ENCODE measurements at regions not wholly inside any gene's neighbourhood (a gene's known extent, or its start where the extent isn't known, plus 50 kb on each side); places are given as distances from the start of the nearest gene placed in this dataset.
"Not testable (repeated sequence)": the region's sequence is repeated elsewhere in the genome, so short reads cannot be mapped to it uniquely, and the experiment has no call there.

DNA sequence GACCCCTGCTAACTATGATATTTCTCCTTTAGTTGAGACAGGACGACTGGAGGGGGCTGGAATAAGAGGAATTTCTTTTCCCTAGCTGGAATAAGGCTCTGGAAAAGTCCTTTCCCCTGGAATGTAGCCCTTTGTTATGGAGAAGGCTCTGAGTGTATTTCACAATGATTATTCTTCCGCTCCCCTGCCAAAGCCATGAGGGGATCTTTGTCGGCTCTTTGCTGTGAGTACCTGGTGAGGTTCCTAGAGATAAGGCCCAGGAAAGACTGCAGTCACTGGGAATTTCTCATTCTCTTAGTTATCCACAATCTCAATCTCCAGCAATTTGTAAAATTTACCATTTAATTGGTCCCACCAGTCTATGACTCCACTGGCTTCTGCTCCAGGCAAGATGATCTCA, 340.2 kb upstream of the HNRNPA3 start:
- in situ Hi-C loops (cut with HindIII; ENCODE audit: low pct_ligation_motif_present, low sequenced_read_pairs), result no loop called here
- no peak for DNase-seq
- H3K27me3 ChIP-seq (replicated peaks), result no peaks in the 10 kb centered on the region

DNA sequence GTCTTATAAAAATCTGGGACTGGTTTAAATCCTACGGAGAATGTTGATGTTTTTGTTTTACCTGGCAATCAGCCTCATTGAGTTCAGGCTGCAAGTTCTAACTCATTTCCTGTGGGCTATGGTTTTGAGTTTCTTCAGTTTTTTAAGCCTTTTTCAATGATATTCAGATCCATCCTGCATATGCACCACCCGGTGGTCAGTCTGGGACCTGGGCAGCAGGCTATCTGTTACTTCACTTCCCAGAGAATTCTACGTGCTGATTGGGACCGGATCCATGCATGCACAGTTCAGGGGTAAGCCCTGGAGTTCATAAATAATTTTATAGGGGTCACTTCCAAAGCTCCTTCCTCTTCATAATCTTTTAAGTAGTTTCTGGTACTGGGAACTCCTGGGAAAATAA, 339.2 kb upstream of the HNRNPA3 start:
- peak; percentile 9 for DNase-seq
- in situ Hi-C loops (cut with HindIII; ENCODE audit: low pct_ligation_motif_present, low sequenced_read_pairs), result no loop called here
- H3K4me3 ChIP-seq (ENCODE audit: low read depth, low read length), result no peak overlapping the region
- H3K36me3 ChIP-seq (replicated peaks), result no peaks in the 10 kb centered on the region
- no peak overlapping the region for H3K27ac ChIP-seq
- TF ChIP-seq, protein P1, sequence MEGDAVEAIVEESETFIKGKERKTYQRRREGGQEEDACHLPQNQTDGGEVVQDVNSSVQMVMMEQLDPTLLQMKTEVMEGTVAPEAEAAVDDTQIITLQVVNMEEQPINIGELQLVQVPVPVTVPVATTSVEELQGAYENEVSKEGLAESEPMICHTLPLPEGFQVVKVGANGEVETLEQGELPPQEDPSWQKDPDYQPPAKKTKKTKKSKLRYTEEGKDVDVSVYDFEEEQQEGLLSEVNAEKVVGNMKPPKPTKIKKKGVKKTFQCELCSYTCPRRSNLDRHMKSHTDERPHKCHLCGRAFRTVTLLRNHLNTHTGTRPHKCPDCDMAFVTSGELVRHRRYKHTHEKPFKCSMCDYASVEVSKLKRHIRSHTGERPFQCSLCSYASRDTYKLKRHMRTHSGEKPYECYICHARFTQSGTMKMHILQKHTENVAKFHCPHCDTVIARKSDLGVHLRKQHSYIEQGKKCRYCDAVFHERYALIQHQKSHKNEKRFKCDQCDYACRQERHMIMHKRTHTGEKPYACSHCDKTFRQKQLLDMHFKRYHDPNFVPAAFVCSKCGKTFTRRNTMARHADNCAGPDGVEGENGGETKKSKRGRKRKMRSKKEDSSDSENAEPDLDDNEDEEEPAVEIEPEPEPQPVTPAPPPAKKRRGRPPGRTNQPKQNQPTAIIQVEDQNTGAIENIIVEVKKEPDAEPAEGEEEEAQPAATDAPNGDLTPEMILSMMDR (IDR thresholded peaks at IDR 0.05; ENCODE audit: low read depth, low read length, missing control alignments), result peak; percentile 46
- no peaks in the 10 kb centered on the region for H3K27me3 ChIP-seq (replicated peaks)

More for the DNA sequence above, 340.2 kb upstream of the HNRNPA3 start:
- TF ChIP-seq, protein P1 (IDR thresholded peaks at IDR 0.05; ENCODE audit: low read depth, low read length, missing control alignments), result no peak
- Histone ChIP-seq H3K4me3 (ENCODE audit: low read depth, low read length) (no peak overlapping the region), H3K36me3 (replicated peaks) (no peaks in the 10 kb centered on the region), H3K27ac (no peak overlapping the region)

DNA sequence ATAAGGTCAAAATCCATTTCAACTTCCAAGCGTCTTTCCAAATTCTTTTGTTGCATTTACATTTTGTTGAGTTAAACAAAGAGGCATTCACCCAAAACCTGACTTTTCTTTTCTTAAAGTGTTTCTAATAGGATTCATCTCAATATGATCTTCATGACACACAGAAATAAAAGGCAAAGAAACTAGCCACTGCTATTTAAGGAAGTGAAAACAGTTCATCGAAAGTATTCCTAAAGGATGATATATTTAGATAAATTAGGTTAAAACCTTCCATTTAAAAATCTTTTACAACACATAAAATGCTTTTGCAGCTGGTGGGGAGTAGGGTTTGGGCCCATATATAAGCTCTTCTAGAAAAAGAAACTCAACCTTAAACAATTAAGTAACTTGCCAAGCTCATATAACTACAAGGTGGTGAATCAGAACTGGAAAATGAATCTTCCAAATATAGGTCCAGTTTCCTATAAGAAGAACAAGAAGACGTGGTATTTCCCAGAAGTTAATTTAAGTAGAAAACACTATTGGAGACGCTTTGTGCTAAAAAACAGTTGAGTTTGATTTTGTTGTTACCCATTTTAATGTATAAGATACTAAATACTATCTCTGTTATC, 336.0 kb upstream of the HNRNPA3 start:
- no peak for DNase-seq
- Histone ChIP-seq H3K36me3 (replicated peaks) (no peaks in the 10 kb centered on the region), H3K27me3 (replicated peaks) (no peaks in the 10 kb centered on the region), H3K27ac (no peak overlapping the region), H3K4me3 (ENCODE audit: low read depth, low read length) (no peak overlapping the region)
- in situ Hi-C loops (cut with HindIII; ENCODE audit: low pct_ligation_motif_present, low sequenced_read_pairs), result no loop called here
- TF ChIP-seq, protein P1 (IDR thresholded peaks at IDR 0.05; ENCODE audit: low read depth, low read length, missing control alignments), result no peak

DNA sequence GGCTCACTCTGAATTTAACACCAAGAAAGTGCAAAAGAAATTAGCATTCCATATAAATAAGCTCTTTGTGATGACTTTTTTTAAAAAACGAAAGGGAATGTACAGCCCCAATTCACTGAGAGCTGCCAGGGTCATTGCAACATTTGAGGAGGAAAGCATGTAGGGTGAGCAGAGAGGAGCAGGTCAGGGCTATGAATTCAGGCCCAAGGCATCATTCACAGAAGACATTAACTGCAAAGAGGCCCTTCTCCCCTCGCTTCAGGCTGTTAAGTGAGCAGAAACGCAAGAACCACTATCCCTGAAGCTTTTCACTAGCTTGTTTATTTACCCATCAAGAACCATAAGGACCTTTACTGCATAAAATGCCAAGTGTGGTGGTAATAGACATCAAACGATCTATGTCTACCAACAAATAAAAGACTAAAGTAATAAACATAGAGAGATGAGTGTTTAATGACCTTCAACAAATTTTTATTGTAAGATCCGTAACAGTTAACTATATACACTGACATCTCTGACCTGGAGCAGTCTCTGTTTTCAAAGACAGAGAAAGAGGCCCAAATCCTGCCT, 333.1 kb upstream of the HNRNPA3 start:
- H3K27ac ChIP-seq, result no peak overlapping the region
- in situ Hi-C loops (cut with HindIII; ENCODE audit: low pct_ligation_motif_present, low sequenced_read_pairs), result no loop called here
- TF ChIP-seq, protein P1 (IDR thresholded peaks at IDR 0.05; ENCODE audit: low read depth, low read length, missing control alignments), result no peak
- no peak overlapping the region for H3K4me3 ChIP-seq (ENCODE audit: low read depth, low read length)
- H3K36me3 ChIP-seq (replicated peaks), result no peaks in the 10 kb centered on the region
- DNase-seq, result no peak
- H3K27me3 ChIP-seq (replicated peaks), result no peaks in the 10 kb centered on the region

DNA sequence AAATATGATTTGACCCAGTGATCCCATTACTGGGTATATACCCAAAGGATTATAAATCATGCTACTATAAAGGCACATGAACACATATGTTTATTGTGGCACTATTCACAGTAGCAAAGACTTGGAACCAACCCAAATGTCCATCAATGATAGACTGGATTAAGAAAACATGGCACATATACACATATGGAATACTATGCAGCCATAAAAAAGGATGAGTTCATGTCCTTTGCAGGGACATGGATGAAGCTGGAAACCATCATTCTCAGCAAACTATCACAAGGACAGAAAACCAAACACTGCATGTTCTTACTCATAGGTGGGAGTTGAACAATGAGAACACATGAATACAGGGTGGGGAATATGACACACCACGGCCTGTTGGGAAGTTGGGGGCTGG, 330.5 kb upstream of the HNRNPA3 start:
- H3K36me3 ChIP-seq (replicated peaks); in situ Hi-C loops (cut with HindIII; ENCODE audit: low pct_ligation_motif_present, low sequenced_read_pairs); H3K4me3 ChIP-seq (ENCODE audit: low read depth, low read length); DNase-seq; H3K27ac ChIP-seq; H3K27me3 ChIP-seq (replicated peaks): not testable (repeated sequence)

DNA sequence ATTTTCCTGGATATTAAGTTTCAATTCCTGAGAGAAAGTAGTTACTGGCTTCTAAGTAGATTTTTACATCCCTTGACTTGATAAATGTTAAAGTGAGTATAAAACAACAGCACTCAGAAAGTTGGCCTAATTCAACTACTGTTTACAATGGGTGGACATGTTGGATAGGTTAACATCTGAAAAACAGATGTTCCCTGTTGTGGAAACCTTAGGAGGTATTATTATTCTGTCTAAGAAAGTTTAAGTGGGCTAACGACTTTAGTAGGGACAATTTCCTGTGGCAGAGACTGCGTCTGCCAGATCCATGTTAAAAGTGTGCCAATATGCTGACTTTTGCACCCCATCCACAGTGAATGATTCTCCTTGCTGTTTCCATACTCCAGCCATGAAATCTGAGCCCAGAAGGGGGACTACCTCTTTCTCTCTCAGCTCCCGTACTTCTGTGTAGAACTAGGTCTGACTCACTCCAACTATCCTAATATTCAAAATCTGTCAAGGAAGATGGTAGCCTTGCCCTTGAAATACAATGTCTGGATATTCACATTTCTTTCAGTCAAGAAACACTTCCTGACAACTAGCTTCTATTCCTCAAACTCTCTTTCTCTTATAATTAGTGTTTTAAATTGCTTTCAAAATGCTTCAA, 327.5 kb upstream of the HNRNPA3 start:
- TF ChIP-seq, protein P1 (IDR thresholded peaks at IDR 0.05; ENCODE audit: low read depth, low read length, missing control alignments), result no peak
- Histone ChIP-seq H3K27ac (no peak overlapping the region), H3K4me3 (ENCODE audit: low read depth, low read length) (no peak overlapping the region), H3K27me3 (replicated peaks) (no peaks in the 10 kb centered on the region), H3K36me3 (replicated peaks) (no peaks in the 10 kb centered on the region)
- no peak for DNase-seq
- in situ Hi-C loops (cut with HindIII; ENCODE audit: low pct_ligation_motif_present, low sequenced_read_pairs), result no loop called here
